Activated CD4-positive, alpha-beta T cell treated with anti-CD3 and anti-CD28 coated beads, Interleukin-2, amount 50 U/mL, for 48 hours (primary cell): ENCODE measurements at regions not wholly inside any gene's neighbourhood (a gene's known extent, or its start where the extent isn't known, plus 50 kb on each side); places are given as distances from the start of the nearest gene placed in this dataset.
"Not testable (repeated sequence)": the region's sequence is repeated elsewhere in the genome, so short reads cannot be mapped to it uniquely, and the experiment has no call there.

ENCODE experiments used
- DNase-seq, 2 experiments: peaks; one replicate each; pipeline ENCODE4 v3.0.0-alpha.2; 2020

- DNase-seq: no peak
Measured at GRCh38 chr15:53209396-53210042, 419.4 kb upstream of the ONECUT1 start.

DNA sequence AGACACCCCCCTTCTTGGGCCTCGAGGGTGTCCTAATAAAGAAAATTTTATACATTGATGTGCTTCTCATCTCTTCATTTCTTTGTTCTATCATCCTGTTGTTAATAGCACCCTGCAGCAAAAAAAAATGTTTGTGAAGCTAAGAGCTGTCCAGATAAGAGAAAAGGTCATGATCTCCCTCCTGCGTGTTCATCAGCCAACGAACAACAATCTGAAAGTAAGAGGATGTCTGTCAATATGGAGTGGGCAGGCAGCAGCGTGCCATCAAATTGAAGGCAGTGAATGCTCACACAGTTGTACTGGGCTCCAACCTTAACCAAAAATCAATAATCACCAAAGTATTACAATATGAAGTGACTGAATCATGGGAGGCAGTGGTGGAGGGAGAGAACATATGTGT is 418.6 kb upstream of the ONECUT1 start:
- DNase-seq: no peak

GRCh38 chr15:53203454-53203853 is 413.3 kb upstream of the ONECUT1 start:
- no peak for DNase-seq

GRCh38 chr15:53202876-53203275 is 412.7 kb upstream of the ONECUT1 start:
- DNase-seq: no peak

DNA sequence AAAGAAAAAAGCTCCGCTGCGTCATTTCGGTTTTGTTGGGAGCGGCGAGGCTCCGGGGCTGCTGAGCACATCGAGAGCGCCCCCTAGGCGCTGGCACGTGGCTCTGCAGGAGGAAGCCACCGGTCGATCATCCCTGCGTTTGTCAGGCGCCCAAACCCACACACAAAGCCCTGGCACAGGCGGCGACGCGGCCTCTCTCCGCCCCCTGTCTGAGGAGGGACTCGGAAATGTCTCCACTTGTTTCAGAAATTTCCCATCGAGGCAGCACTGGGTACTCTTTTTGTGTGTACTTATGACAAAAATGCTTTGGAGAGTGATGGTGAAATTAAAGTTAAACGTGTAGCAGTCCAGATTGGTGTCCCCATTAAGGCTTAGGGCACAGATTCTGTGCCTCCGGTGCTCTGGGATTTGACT is 407.3 kb upstream of the ONECUT1 start:
- DNase-seq: peak; percentile 42 to 51

GRCh38 chr15:53196788-53197187 is 406.7 kb upstream of the ONECUT1 start:
- no peak for DNase-seq

DNA sequence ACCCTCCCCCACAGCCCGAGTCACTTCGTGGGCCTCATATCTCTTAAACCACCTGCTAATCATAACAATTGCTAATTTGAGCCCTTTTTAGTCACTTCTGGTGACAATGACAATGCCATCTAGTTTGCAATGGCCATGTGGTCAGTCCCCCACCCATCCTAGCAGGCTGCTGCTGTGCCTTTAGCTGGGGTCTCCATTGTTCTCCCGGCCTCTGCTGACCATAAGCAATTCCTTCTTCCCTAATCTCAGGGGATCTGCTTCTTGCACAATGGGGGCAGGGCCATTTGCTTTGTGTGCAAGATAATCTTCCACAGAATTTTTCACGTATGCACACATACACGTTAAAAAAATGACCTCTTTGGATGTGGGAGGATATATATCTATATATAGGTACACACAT is 406.1 kb upstream of the ONECUT1 start:
- DNase-seq: no peak

GRCh38 chr15:53193149-53193548 is 403.0 kb upstream of the ONECUT1 start:
- DNase-seq: no peak

DNA sequence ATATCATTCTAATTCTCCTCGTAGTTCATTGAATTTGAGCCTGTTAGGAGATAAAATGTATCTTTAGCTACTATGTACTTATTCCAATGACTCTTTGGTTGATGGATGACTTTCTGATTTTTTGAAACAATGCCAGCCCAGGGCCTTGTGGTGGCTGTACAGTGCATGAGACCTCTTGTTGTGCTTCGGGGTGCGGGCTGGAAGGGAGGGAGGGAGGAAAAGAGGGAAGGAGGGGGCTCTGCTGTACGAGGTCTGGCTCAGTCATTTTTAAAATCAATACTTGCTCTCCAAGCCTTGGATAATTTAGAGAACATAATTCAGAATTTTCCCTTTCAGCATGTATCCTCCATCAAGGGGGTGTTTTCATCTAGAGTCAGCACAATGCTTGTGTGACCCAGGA is 399.7 kb upstream of the ONECUT1 start:
- no peak for DNase-seq

- DNase-seq: not testable (repeated sequence)
Measured at GRCh38 chr15:53183449-53183848, 393.3 kb upstream of the ONECUT1 start.

DNA sequence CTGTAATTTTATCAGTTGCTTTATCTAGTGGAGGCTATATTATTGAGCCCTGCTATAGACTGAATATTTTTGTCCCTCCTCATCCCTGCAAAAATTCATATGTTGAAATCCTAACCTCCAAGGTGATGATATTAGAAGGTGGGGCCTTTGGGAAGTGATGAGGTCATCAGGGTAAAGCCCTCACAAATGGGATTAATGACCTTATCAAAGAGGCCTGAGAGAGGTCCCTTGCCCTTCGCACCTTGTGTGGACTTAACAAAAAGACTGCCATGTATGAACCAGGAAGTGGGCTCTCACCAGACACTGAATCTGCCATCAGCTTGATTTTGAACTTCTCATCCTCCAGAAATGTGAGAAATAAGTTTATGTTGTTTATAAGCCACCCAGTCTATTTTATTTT is 381.4 kb upstream of the ONECUT1 start:
- no peak for DNase-seq

DNA sequence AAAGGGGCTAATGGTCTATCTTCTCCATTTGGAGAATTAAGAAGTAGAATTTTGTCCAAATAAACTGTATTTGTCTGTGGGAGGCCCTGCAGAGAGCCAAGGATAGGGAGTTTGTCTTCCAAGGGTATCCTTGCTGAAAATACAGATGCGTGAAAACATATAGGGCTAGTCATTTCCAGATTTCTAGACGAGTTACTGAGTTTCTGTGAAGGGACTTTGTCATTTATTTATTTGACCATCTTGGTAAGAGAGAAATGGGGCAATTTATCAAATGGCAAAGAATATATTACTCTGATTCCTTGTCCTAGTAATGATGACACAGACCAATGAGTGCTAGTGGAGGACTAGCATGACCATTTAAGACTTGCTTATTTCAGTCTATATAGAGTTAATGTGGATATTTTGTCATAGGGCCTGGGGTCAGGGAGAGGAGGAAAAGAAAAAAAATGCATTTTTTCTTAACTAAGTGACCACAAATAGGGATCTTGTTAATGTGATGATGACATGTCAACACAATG is 376.6 kb upstream of the ONECUT1 start:
- no peak for DNase-seq

DNA sequence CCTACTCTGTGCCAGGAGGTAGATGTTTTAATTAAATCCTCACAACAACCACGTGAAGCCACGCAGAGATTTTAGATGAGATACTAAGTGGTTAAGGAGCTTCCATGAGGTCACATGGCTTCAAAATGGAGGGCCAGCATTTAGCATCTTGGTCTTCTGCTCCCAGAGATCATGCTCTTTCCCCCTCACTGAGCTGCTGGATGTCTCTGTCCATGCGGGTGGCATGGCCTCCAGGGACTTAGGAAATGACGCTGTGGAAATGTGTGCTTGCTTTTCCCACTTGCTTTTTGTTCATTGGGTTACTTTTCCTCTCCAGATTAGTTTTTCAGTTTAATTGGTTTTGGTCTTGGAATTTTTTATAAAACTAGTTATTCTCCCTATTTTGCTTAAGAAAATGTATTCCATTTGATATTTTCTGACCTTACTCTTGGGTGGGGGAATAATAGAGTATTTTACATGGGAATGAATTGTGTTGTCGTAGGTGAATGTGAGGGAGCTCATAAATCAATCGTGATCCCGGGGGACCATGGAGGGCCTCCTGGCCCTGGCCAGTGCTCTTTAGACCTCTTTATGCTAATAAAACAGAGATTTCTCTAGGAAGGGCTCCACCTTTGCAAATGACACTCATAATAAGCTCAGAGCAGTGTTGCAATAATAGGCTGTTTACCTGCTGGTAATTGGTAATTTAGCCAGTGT is 376.0 kb upstream of the ONECUT1 start:
- no peak for DNase-seq

- no peak for DNase-seq
Measured at GRCh38 chr15:53160092-53160704, 370.1 kb upstream of the ONECUT1 start.

GRCh38 chr15:53159458-53159857 is 369.3 kb upstream of the ONECUT1 start:
- DNase-seq: no peak

GRCh38 chr15:53158995-53159394 is 368.9 kb upstream of the ONECUT1 start:
- DNase-seq: no peak

DNA sequence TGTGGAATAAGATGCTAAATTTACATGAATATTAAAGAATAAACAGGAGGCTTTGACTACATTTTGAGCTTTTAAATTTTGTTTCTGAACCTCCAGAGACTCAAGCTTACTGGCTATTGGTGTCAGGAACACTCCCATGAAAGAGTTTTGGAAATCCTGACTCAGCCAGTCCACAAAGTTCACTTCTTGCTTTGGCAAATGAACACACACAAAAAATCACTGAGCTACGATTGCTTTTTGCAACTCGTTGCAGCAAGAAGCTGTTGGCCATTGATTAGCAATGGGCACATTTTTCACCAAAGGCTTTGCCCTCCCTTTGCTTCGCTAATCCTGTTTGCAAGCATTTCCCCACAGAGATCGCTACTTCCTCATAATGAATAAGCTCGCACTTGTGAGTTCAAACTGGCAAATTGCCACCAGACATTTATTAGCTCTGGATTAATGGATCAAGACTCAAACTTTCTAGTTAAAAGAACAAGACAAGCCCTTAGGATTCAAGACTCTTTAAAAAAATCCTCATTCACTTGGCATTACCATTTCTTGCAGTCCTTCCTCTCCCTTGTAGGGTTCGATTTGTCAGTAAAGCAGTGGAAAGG is 343.2 kb upstream of the ONECUT1 start:
- no peak for DNase-seq

DNA sequence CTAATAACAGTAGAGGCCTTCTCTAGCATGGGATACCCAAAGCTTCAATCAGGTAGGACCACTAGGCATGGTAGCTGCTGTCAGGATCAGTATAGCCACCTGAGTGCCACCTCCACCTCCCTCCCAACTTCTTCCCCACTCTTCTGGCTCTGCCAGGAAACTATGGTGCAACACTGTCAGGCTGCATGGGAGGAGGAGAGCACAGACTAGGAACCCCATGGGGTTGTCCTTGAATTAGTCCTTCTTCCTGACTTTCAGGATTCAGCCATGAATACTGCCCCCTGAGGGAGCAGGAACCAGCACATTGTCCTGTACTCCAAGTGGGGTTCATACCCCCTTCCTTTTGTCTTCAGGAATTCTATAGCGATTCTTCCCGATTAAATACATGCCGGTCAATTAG is 340.8 kb upstream of the ONECUT1 start:
- no peak for DNase-seq

GRCh38 chr15:53129121-53129904 is 339.2 kb upstream of the ONECUT1 start:
- no peak for DNase-seq

- no peak for DNase-seq
Measured at GRCh38 chr15:53128652-53129051, 338.5 kb upstream of the ONECUT1 start.

DNA sequence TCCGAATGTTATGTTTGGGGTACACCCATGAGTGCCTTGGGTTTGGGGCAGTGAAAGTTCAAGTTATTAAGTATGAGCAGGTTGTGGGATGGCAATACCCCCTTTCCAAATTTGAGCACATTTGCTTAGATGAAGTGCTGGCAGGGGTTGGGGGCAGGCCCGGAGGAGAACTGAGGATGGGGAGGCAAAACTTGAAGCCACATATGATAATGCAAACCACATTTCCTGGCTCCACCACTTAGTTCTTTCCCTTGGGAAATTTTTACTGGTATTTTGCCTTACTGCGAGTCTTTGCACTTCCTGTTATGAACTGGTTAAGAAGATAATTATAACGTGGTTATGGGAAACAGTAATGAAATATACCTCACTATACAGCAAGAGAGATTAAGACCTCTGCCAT is 336.0 kb upstream of the ONECUT1 start:
- no peak for DNase-seq

DNA sequence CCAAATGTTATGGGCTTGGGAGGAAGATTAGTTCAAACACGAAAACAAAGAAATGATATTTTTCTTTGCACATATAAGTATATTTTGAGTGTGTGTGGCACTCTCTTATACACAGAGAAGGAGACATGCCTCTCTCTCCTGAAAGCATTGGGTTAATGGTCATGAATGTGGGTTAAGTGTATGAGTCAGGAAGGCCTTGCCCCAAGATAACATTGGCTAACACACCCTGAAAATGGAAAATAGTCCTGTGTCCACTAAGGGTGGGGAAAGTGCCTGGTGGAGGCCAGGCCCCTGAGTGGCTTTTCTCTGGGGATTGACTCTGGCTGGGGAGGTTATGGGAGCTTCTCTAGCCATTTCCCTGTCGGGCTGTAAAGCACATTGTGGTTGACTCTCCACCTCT is 332.7 kb upstream of the ONECUT1 start:
- DNase-seq: no peak

DNA sequence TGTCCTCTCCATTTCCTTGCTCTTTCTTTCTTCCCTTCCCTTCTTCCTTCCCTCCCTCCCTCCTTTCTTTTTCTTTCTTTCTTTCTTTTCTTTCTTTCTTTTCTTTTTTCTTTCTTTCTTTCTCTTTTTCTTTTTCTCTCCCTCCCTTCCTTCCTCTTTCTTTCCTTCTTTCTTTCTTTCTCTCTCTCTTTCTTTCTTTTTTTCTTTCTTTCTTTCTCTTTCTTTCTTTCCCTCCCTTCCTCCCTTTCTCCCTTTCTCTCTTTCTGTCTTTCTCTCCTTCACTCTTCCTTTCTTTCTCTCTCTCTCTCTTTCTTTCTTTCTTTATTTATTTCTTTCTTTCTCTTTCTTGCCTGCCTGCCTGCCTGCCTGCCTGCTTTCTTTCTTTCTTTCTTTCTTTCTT is 326.8 kb upstream of the ONECUT1 start:
- not testable (repeated sequence) for DNase-seq
